ENCODE measurements at regions not wholly inside any gene's neighbourhood (a gene's known extent, or its start where the extent isn't known, plus 50 kb on each side); places are given as distances from the start of the nearest gene placed in this dataset.

- no peaks in the 10 kb centered on the region for H3K36me3 Mint-ChIP-seq (ENCODE audit: low read depth)
- TF ChIP-seq CTCF (conservative IDR thresholded peaks at IDR 0.05) = no peak
- H3K4me1 Mint-ChIP-seq = no peaks in the 10 kb centered on the region
- no peaks in the 10 kb centered on the region for H3K9me3 ChIP-seq (ENCODE audit: control insufficient read depth, low read length)
- H3K9me3 Mint-ChIP-seq = no peaks in the 10 kb centered on the region
- no peak overlapping the region for H3K4me3 ChIP-seq (ENCODE audit: low read length)
- no peak for DNase-seq
- 82 to 91% methylated on average over 4 to 5 of the region's 5 CpGs for WGBS, 2 experiments (ENCODE audit: insufficient coverage in 1 of 2, insufficient read length in 1 of 2)
- peaks cover 6% of the 10 kb centered on the region for H3K27me3 ChIP-seq (ENCODE audit: control insufficient read depth, insufficient read depth, low read length, poor library complexity, severe bottlenecking)
- H3K27ac Mint-ChIP-seq = no peak overlapping the region
- H3K27ac ChIP-seq (ENCODE audit: low read depth, low read length) = no peak overlapping the region
- H3K36me3 ChIP-seq (ENCODE audit: control insufficient read depth, insufficient read depth, low read length) = no peaks in the 10 kb centered on the region
- H3K27me3 Mint-ChIP-seq (ENCODE audit: insufficient read depth) = peaks cover 6% of the 10 kb centered on the region
- H3K4me3 Mint-ChIP-seq = no peak overlapping the region
- H3K4me1 ChIP-seq (ENCODE audit: control insufficient read depth, insufficient read depth, low read length) = no peaks in the 10 kb centered on the region
- no peak overlapping the region for H3K9ac ChIP-seq (ENCODE audit: extremely low read depth, low read length, poor library complexity, severe bottlenecking)
Observed at GRCh38 chr1:29730623-29731022, 494.3 kb downstream of the PTPRU start.

- whole genome bisulfite sequencing, 2 experiments (ENCODE audit: insufficient coverage in 1 of 2, insufficient read length in 1 of 2) = 90 to 93% methylated on average over 3 to 6 of the region's 6 CpGs
- no peak overlapping the region for H3K27ac Mint-ChIP-seq
Observed at GRCh38 chr1:29729281-29729680, 493.0 kb downstream of the PTPRU start.

GRCh38 chr1:29728703-29729102 is 492.4 kb downstream of the PTPRU start:
- Histone ChIP-seq H3K27ac (ENCODE audit: low read depth, low read length) (no peak overlapping the region), H3K36me3 (ENCODE audit: control insufficient read depth, insufficient read depth, low read length) (no peaks in the 10 kb centered on the region), H3K4me3 (ENCODE audit: low read length) (no peak overlapping the region), H3K9me3 (ENCODE audit: control insufficient read depth, low read length) (no peaks in the 10 kb centered on the region), H3K9ac (ENCODE audit: extremely low read depth, low read length, poor library complexity, severe bottlenecking) (no peak overlapping the region), H3K4me1 (ENCODE audit: control insufficient read depth, insufficient read depth, low read length) (no peaks in the 10 kb centered on the region), H3K27me3 (ENCODE audit: control insufficient read depth, insufficient read depth, low read length, poor library complexity, severe bottlenecking) (peaks cover 4% of the 10 kb centered on the region)
- Mint-ChIP-seq H3K4me1 (no peaks in the 10 kb centered on the region), H3K4me3 (no peak overlapping the region), H3K27ac (no peak overlapping the region), H3K36me3 (ENCODE audit: low read depth) (no peaks in the 10 kb centered on the region), H3K27me3 (ENCODE audit: insufficient read depth) (peaks cover 11% of the 10 kb centered on the region), H3K9me3 (peaks cover 6% of the 10 kb centered on the region)
- WGBS, 2 experiments (ENCODE audit: insufficient coverage in 1 of 2, insufficient read length in 1 of 2) = 90 to 92% methylated on average over 4 to 5 of the region's 5 CpGs
- no peak for DNase-seq
- no peak for TF ChIP-seq CTCF (conservative IDR thresholded peaks at IDR 0.05)

More at GRCh38 chr1:29729281-29729680, 493.0 kb downstream of the PTPRU start:
- H3K9me3 ChIP-seq (ENCODE audit: control insufficient read depth, low read length) = no peaks in the 10 kb centered on the region
- H3K4me1 ChIP-seq (ENCODE audit: control insufficient read depth, insufficient read depth, low read length) = no peaks in the 10 kb centered on the region
- Mint-ChIP-seq H3K4me3 (no peak overlapping the region), H3K27me3 (ENCODE audit: insufficient read depth) (peaks cover 11% of the 10 kb centered on the region), H3K36me3 (ENCODE audit: low read depth) (no peaks in the 10 kb centered on the region), H3K9me3 (peaks cover 3% of the 10 kb centered on the region), H3K4me1 (no peaks in the 10 kb centered on the region)
- no peak overlapping the region for H3K9ac ChIP-seq (ENCODE audit: extremely low read depth, low read length, poor library complexity, severe bottlenecking)
- H3K36me3 ChIP-seq (ENCODE audit: control insufficient read depth, insufficient read depth, low read length) = no peaks in the 10 kb centered on the region
- no peak for DNase-seq
- no peak overlapping the region for H3K27ac ChIP-seq (ENCODE audit: low read depth, low read length)
- no peak overlapping the region for H3K4me3 ChIP-seq (ENCODE audit: low read length)
- peaks cover 6% of the 10 kb centered on the region for H3K27me3 ChIP-seq (ENCODE audit: control insufficient read depth, insufficient read depth, low read length, poor library complexity, severe bottlenecking)
- TF ChIP-seq CTCF (conservative IDR thresholded peaks at IDR 0.05) = no peak

Measured in endodermal cell (in vitro differentiated cells).